Endothelial cell of umbilical vein (primary cell): ENCODE measurements at regions not wholly inside any gene's neighbourhood (a gene's known extent, or its start where the extent isn't known, plus 50 kb on each side); places are given as distances from the start of the nearest gene placed in this dataset.

Experiments used
- BruUV-seq: library from RNA; stranded (reverse); fragments of 400-500 nt; replicated peaks from 2 replicates; lab custom pipeline; 2021; lab: Mats Ljungman, UMichigan
- CTCF ChIA-PET: fragments of 300-600, 350-600 bp; sonication (Branson Sonifier 250); formaldehyde crosslinking; loops from one replicate; lab custom pipeline; 2021; ENCODE audit warnings: antibody characterized with exemption, inconsistent platforms; lab: Charles Lee
- POLR2A ChIA-PET: fragments of 300-600, 350-600 bp; sonication (Branson Sonifier 250); formaldehyde crosslinking; loops from one replicate; lab custom pipeline; 2021; ENCODE audit warnings: antibody characterized with exemption, inconsistent platforms; lab: Charles Lee
- DNase-seq: peaks from one replicate; pipeline ENCODE4 v3.0.0-alpha.2; 2011; ENCODE audit warnings: low read depth, low spot score
- FAIRE-seq: peaks from 2 replicates; lab custom pipeline; 2011; peaks lifted over from hg19 to GRCh38; lab: Jason Lieb, UNC
- H2AFZ ChIP-seq: 2 replicates; pipeline ENCODE4 v1.6.0; 2012; ENCODE audit warnings: low read depth, low read length, control low read depth, inconsistent platforms
- H3K27ac ChIP-seq: 2 replicates; pipeline ENCODE4 v1.5.1; 2011; ENCODE audit warnings: low read depth, mild to moderate bottlenecking, control low read depth, low read length, moderate library complexity; ENCODE audit not compliant: insufficient read depth
- H3K27me3 ChIP-seq, 2 experiments: 2 replicates each; pipeline versions ENCODE4 v1.6.0 to v1.6.1; 2011; ENCODE audit warnings: low read length in 2 of 2, mixed read lengths in 1 of 2; ENCODE audit not compliant: control insufficient read depth in 2 of 2, insufficient read depth in 2 of 2
- H3K36me3 ChIP-seq, 2 experiments: 2 replicates in 1 of 2; 3 replicates in 1 of 2; pipeline ENCODE4 v1.5.1; 2011; ENCODE audit warnings: low read length in 2 of 2, mild to moderate bottlenecking in 1 of 2, moderate library complexity in 1 of 2; ENCODE audit not compliant: control insufficient read depth in 2 of 2, insufficient read depth in 2 of 2; ENCODE audit errors: extremely low read depth in 1 of 2
- H3K4me1 ChIP-seq: 3 replicates; pipeline ENCODE4 v1.5.1; 2011; ENCODE audit warnings: mild to moderate bottlenecking, low read length; ENCODE audit not compliant: control insufficient read depth, insufficient read depth; ENCODE audit errors: extremely low read depth
- H3K4me2 ChIP-seq: 2 replicates; pipeline ENCODE4 v1.6.1; 2011; ENCODE audit warnings: low read length, control low read depth, mixed read lengths; ENCODE audit not compliant: insufficient read depth
- H3K4me3 ChIP-seq, 3 experiments: fragments of 200-600 bp in 1 of 3; sonication (generic), shearing (Covaris generic) in 1 of 3; replicated peaks in 1 of 3; 2 replicates each; pipeline ENCODE4 v1.5.1; 2011 to 2016; ENCODE audit warnings: control low read depth in 3 of 3, low read length in 3 of 3, mild to moderate bottlenecking in 2 of 3, inconsistent platforms in 1 of 3, low read depth in 1 of 3, moderate library complexity in 1 of 3; ENCODE audit not compliant: insufficient read depth in 1 of 3
- H3K79me2 ChIP-seq: 2 replicates; pipeline ENCODE4 v1.6.0; 2012; ENCODE audit warnings: low read length, inconsistent platforms; ENCODE audit not compliant: control insufficient read depth, insufficient read depth
- H3K9ac ChIP-seq: replicated peaks from 2 replicates; pipeline ENCODE3; 2011; ENCODE audit warnings: low read length, control low read depth; ENCODE audit not compliant: insufficient read depth; ENCODE audit errors: extremely low read depth
- H3K9me1 ChIP-seq: replicated peaks from 3 replicates; pipeline ENCODE4 v1.6.0; 2011; ENCODE audit warnings: mild to moderate bottlenecking, low read length; ENCODE audit not compliant: control insufficient read depth, insufficient read depth; ENCODE audit errors: extremely low read depth
- H3K9me3 ChIP-seq: replicated peaks from 2 replicates; pipeline ENCODE4 v1.5.1; 2012; ENCODE audit warnings: low read length, inconsistent platforms; ENCODE audit not compliant: control insufficient read depth, insufficient read depth
- H4K20me1 ChIP-seq: replicated peaks from 2 replicates; pipeline ENCODE3; 2011; ENCODE audit warnings: mild to moderate bottlenecking, low read length; ENCODE audit not compliant: control insufficient read depth, insufficient read depth; ENCODE audit errors: extremely low read depth
- EZH2 ChIP-seq: IDR thresholded peaks from 2 replicates; pipeline ENCODE4 v1.6.1; 2012; ENCODE audit warnings: borderline replicate concordance, low read depth, mild to moderate bottlenecking, moderate library complexity, low read length, inconsistent platforms; ENCODE audit not compliant: severe bottlenecking
- FOS ChIP-seq: IDR thresholded peaks from 2 replicates; pipeline ENCODE4 v1.6.1; 2011; ENCODE audit warnings: mild to moderate bottlenecking, low read length, moderate library complexity, borderline replicate concordance; ENCODE audit not compliant: insufficient read depth
- GATA2 ChIP-seq: IDR thresholded peaks from 2 replicates; pipeline ENCODE4 v1.7.0; 2011; ENCODE audit warnings: low read depth, mild to moderate bottlenecking, moderate library complexity, mixed read lengths, low read length; ENCODE audit not compliant: insufficient read length, insufficient read depth
- JUN ChIP-seq: IDR thresholded peaks from 2 replicates; pipeline ENCODE4 v1.6.1; 2011; ENCODE audit warnings: borderline replicate concordance, low read depth; ENCODE audit not compliant: insufficient read length, insufficient read depth
- MYC ChIP-seq: IDR thresholded peaks from one replicate; pipeline ENCODE4 v1.6.1; 2011; ENCODE audit warnings: mild to moderate bottlenecking, low read depth, low read length
- POLR2A ChIP-seq: IDR thresholded peaks from 2 replicates; pipeline ENCODE4 v1.6.1; 2012; ENCODE audit warnings: low read depth, mild to moderate bottlenecking, control low read depth, low read length
- POLR2AphosphoS5 ChIP-seq: IDR thresholded peaks from 2 replicates; pipeline ENCODE4 v1.6.1; 2012; ENCODE audit warnings: low read depth, mild to moderate bottlenecking, control low read depth, low read length, moderate library complexity; ENCODE audit not compliant: insufficient read depth
- dilution Hi-C: fragments of 300-500 bp; cut with MboI; formaldehyde crosslinking; loops from one replicate; pipeline ENCODE4 v1.15.0; 2019; ENCODE audit warnings: low sequenced_read_pairs; ENCODE audit not compliant: extremely low pct_ligation_motif_present
- intact Hi-C: fragments of 100-400 bp; cut with micrococcal nuclease; formaldehyde crosslinking; loops from one replicate; pipeline ENCODE4 v1.10.0; 2022
- TF ChIP-seq, protein P1 (sequence below): IDR thresholded peaks from 2 replicates; pipeline ENCODE4 v1.6.1; 2011; ENCODE audit not compliant: insufficient read depth, insufficient read length
- TF ChIP-seq, protein P2 (sequence below), 2 donors: IDR thresholded peaks; 1 replicate in 1 of 2; 2 replicates in 1 of 2; pipeline ENCODE4 v1.5.1; 2011; ENCODE audit warnings: low read length in 2 of 2, mild to moderate bottlenecking in 2 of 2, moderate library complexity in 2 of 2, control low read depth in 1 of 2, inconsistent platforms in 1 of 2, low read depth in 1 of 2; ENCODE audit not compliant: insufficient read depth in 1 of 2; ENCODE audit errors: extremely low read depth in 1 of 2

DNA sequence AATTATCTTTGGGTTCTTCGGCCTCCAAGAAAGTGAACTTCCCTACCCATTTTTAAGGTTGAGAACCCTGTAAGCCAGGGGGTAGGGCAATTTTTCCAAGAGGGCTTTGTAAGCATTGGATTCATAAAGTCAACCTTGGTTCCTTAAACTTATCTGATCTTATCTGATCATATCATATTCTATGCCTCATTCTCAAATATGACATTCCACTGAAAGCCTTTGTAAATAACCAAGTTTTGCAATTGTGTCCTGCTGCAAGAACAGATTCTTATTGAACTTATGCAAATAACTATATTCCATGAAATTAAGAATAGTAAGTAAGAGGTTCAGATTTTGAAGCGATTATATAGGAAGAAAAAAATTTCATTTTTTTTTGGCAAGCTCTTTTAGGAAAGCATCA, 649.5 kb downstream of the LRRC70 start:
- Histone ChIP-seq H3K36me3 (no peaks in the 10 kb centered on the region), H3K27ac (no peak overlapping the region), H3K27me3 (no peaks in the 10 kb centered on the region), H3K4me1 (no peaks in the 10 kb centered on the region), H3K9ac (no peak overlapping the region), H2AFZ (no peak overlapping the region), H3K9me1 (no peaks in the 10 kb centered on the region), H3K4me2 (no peak overlapping the region), H3K9me3 (no peaks in the 10 kb centered on the region), H3K79me2 (no peaks in the 10 kb centered on the region), H4K20me1 (no peaks in the 10 kb centered on the region), H3K4me3 (no peak overlapping the region)
- FAIRE-seq, result no peak
- ChIA-PET CTCF (interaction anchor here (1.2 kb wide), 1 partner anchor 13 kb away, joined by 4 read pairs; no protein-coding TSS in a partner anchor), POLR2A (no interaction called here)
- TF ChIP-seq, protein P1, sequence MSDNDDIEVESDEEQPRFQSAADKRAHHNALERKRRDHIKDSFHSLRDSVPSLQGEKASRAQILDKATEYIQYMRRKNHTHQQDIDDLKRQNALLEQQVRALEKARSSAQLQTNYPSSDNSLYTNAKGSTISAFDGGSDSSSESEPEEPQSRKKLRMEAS, result no peak
- no peak for TF ChIP-seq GATA2
- no peak for DNase-seq
- dilution Hi-C loops, result no loop called here
- intact Hi-C loops, result no loop called here
- BruUV-seq, result no TSS peak

DNA sequence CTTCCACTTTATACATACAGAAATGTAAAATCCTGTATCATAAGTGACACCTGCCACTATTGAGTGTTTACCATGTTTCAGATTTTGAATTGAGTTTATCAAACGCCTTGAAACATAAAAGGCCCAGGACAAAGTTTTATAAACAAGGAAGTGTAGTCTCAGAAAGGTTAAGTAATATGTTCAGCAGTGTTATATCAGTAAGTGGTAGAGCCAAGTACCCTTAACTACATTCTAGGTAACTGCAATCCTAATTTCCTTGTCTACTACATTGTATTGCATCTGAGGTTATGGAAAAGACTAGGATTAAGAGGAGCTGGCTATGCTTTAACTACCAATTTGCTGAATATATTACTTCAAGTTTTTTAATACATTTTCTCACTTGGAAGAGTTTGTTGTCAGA, 641.6 kb downstream of the LRRC70 start:
- FAIRE-seq, result no peak

More for the DNA sequence above, 641.6 kb downstream of the LRRC70 start:
- no peaks in the 10 kb centered on the region for H3K27me3 ChIP-seq
- H3K4me3 ChIP-seq, result no peak overlapping the region
- no peak overlapping the region for H3K9ac ChIP-seq
- ChIA-PET CTCF (no interaction called here), POLR2A (no interaction called here)
- DNase-seq, result no peak
- no peaks in the 10 kb centered on the region for H4K20me1 ChIP-seq
- no TSS peak for BruUV-seq
- H3K79me2 ChIP-seq, result no peaks in the 10 kb centered on the region
- intact Hi-C loops (no loop called here), dilution Hi-C loops (no loop called here)
- H3K9me3 ChIP-seq, result no peaks in the 10 kb centered on the region
- H3K9me1 ChIP-seq, result no peaks in the 10 kb centered on the region
- no peak for TF ChIP-seq GATA2
- TF ChIP-seq, protein P1, result no peak
- no peak for TF ChIP-seq EZH2
- no peak for TF ChIP-seq POLR2AphosphoS5
- no peak for TF ChIP-seq JUN
- TF ChIP-seq FOS, result no peak
- TF ChIP-seq, protein P2, sequence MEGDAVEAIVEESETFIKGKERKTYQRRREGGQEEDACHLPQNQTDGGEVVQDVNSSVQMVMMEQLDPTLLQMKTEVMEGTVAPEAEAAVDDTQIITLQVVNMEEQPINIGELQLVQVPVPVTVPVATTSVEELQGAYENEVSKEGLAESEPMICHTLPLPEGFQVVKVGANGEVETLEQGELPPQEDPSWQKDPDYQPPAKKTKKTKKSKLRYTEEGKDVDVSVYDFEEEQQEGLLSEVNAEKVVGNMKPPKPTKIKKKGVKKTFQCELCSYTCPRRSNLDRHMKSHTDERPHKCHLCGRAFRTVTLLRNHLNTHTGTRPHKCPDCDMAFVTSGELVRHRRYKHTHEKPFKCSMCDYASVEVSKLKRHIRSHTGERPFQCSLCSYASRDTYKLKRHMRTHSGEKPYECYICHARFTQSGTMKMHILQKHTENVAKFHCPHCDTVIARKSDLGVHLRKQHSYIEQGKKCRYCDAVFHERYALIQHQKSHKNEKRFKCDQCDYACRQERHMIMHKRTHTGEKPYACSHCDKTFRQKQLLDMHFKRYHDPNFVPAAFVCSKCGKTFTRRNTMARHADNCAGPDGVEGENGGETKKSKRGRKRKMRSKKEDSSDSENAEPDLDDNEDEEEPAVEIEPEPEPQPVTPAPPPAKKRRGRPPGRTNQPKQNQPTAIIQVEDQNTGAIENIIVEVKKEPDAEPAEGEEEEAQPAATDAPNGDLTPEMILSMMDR (IDR thresholded peaks at IDR 0.05; ENCODE audit: extremely low read depth in 1 of 2, insufficient read depth in 1 of 2, low read depth in 1 of 2, low read length in 2 of 2), result no peak
- TF ChIP-seq MYC, result no peak
- TF ChIP-seq POLR2A, result no peak
- H2AFZ ChIP-seq, result no peak overlapping the region
- H3K27ac ChIP-seq, result no peak overlapping the region
- no peaks in the 10 kb centered on the region for H3K36me3 ChIP-seq
- no peaks in the 10 kb centered on the region for H3K4me1 ChIP-seq
- H3K4me2 ChIP-seq, result no peak overlapping the region
